Transverse colon (tissue), 3 donors: ENCODE measurements at regions not wholly inside any gene's neighbourhood (a gene's known extent, or its start where the extent isn't known, plus 50 kb on each side); places are given as distances from the start of the nearest gene placed in this dataset.

Experiments
- CTCF ChIP-seq, 5 experiments: fragments of 200-600 bp in 3 of 5; fragments of 450-650 bp in 2 of 5; sonication (generic) in 3 of 5; IDR thresholded peaks; 1 replicate in 2 of 5; 2 replicates in 3 of 5; pipeline ENCODE4 v1.5.1; 2016 to 2017; ENCODE audit warnings: antibody characterized with exemption in 5 of 5, inconsistent platforms in 3 of 5, mild to moderate bottlenecking in 2 of 5, moderate library complexity in 1 of 5
- POLR2A ChIP-seq: fragments of 450-650 bp; IDR thresholded peaks from one replicate; pipeline ENCODE4 v1.6.1; 2016; ENCODE audit warnings: antibody characterized with exemption, mild to moderate bottlenecking, moderate library complexity

GRCh38 chr6:51430589-51430988, 611.9 kb downstream of the TFAP2B start:
- TF ChIP-seq CTCF (IDR thresholded peaks at IDR 0.05): no peak
- no peak for TF ChIP-seq POLR2A
